Activated CD8-positive, alpha-beta T cell treated with anti-CD3 and anti-CD28 coated beads for 36 hours (primary cell): ENCODE measurements at regions not wholly inside any gene's neighbourhood (a gene's known extent, or its start where the extent isn't known, plus 50 kb on each side); places are given as distances from the start of the nearest gene placed in this dataset.

ENCODE experiments used
- ATAC-seq: fragments of 200-7000 bp; cut with Tn5 transposase; one replicate; pipeline ENCODE4 v1.10.0; 2021; ENCODE audit warnings: mild to moderate bottlenecking, moderate library complexity
- CTCF ChIA-PET: fragments of 350-600 bp; sonication (Branson Sonifier 250); formaldehyde crosslinking; loops from one replicate; lab custom pipeline; 2021; ENCODE audit warnings: antibody characterized with exemption; lab: Charles Lee
- POLR2A ChIA-PET: fragments of 350-600 bp; sonication (Branson Sonifier 250); formaldehyde crosslinking; loops from one replicate; lab custom pipeline; 2021; ENCODE audit warnings: antibody characterized with exemption; lab: Charles Lee
- DNase-seq: peaks from one replicate; pipeline ENCODE4 v3.0.0-alpha.2; 2020
- H3K27ac Mint-ChIP-seq: one replicate; pipeline ENCODE4 v1.8.0; 2021; ENCODE audit warnings: mild to moderate bottlenecking, mixed read lengths
- H3K27me3 Mint-ChIP-seq: one replicate; pipeline ENCODE4 v1.8.0; 2021; ENCODE audit warnings: mixed read lengths
- H3K36me3 Mint-ChIP-seq: one replicate; pipeline ENCODE4 v1.8.0; 2021; ENCODE audit warnings: low read depth, mixed read lengths
- H3K4me1 Mint-ChIP-seq: one replicate; pipeline ENCODE4 v1.8.0; 2021; ENCODE audit warnings: low read depth, mixed read lengths
- H3K4me3 Mint-ChIP-seq: one replicate; pipeline ENCODE4 v1.8.0; 2021; ENCODE audit warnings: mild to moderate bottlenecking, moderate library complexity, mixed read lengths
- H3K9me3 Mint-ChIP-seq: one replicate; pipeline ENCODE4 v1.8.0; 2021; ENCODE audit warnings: mixed read lengths
- CTCF ChIP-seq: fragments of 200-600 bp; IDR thresholded peaks from one replicate; pipeline ENCODE4 v1.8.0; 2022; ENCODE audit warnings: antibody characterized with exemption, mild to moderate bottlenecking
- intact Hi-C: fragments of 100-400 bp; cut with micrococcal nuclease; formaldehyde crosslinking; loops from one replicate; pipeline ENCODE4 v1.10.0; 2022

- no peak for DNase-seq
- ATAC-seq, result no peak
- no peak overlapping the region for H3K4me3 Mint-ChIP-seq
- H3K27ac Mint-ChIP-seq, result no peak overlapping the region
- POLR2A ChIA-PET, result no interaction called here
- H3K4me1 Mint-ChIP-seq, result peaks cover 41% of the 10 kb centered on the region
- intact Hi-C loops, result no loop called here
- no peaks in the 10 kb centered on the region for H3K27me3 Mint-ChIP-seq
- TF ChIP-seq CTCF, result no peak
- CTCF ChIA-PET, result interaction anchor here (1.0 kb wide), 1 partner anchor 81 kb away, joined by 3 read pairs; no protein-coding TSS in a partner anchor
- no peaks in the 10 kb centered on the region for H3K9me3 Mint-ChIP-seq
- H3K36me3 Mint-ChIP-seq, result no peaks in the 10 kb centered on the region
These were observed 67.5 kb upstream of the ATP12A start for GRCh38 chr13:24612726-24613125.

- CTCF ChIA-PET, result interaction anchor here (0.8 kb wide), 1 partner anchor 81 kb away, joined by 3 read pairs; no protein-coding TSS in a partner anchor
- Mint-ChIP-seq H3K4me3 (no peak overlapping the region), H3K27ac (no peak overlapping the region), H3K9me3 (peaks cover 3% of the 10 kb centered on the region), H3K27me3 (no peaks in the 10 kb centered on the region), H3K36me3 (peaks cover 4% of the 10 kb centered on the region), H3K4me1 (peaks cover 45% of the 10 kb centered on the region)
- ATAC-seq (no peak), DNase-seq (no peak)
- intact Hi-C loops, result no loop called here
- TF ChIP-seq CTCF, result no peak
- POLR2A ChIA-PET, result no interaction called here
These were observed 67.1 kb upstream of the ATP12A start for GRCh38 chr13:24613128-24613527.

GRCh38 chr13:24613755-24614154 is 66.5 kb upstream of the ATP12A start:
- H3K4me3 Mint-ChIP-seq, result no peak overlapping the region
- no peak for TF ChIP-seq CTCF
- no peaks in the 10 kb centered on the region for H3K27me3 Mint-ChIP-seq
- ChIA-PET POLR2A (no interaction called here), CTCF (interaction anchor here (0.8 to 1.2 kb wide), 2 partner anchors 11 to 81 kb away, joined by 3 read pairs; no protein-coding TSS in a partner anchor)
- H3K27ac Mint-ChIP-seq, result no peak overlapping the region
- intact Hi-C loops, result no loop called here
- H3K36me3 Mint-ChIP-seq, result peaks cover 5% of the 10 kb centered on the region
- DNase-seq (peak; percentile 18), ATAC-seq (no peak)
- H3K9me3 Mint-ChIP-seq, result peaks cover 3% of the 10 kb centered on the region
- peaks cover 51% of the 10 kb centered on the region for H3K4me1 Mint-ChIP-seq

- Mint-ChIP-seq H3K36me3 (peaks cover 5% of the 10 kb centered on the region), H3K27ac (peak overlapping the region; percentile 55), H3K4me3 (no peak overlapping the region), H3K27me3 (no peaks in the 10 kb centered on the region), H3K9me3 (peaks cover 3% of the 10 kb centered on the region), H3K4me1 (peaks cover 59% of the 10 kb centered on the region)
- DNase-seq (peak; percentile 18), ATAC-seq (no peak)
- TF ChIP-seq CTCF, result no peak
- ChIA-PET CTCF (interaction anchor here (1.2 kb wide), 1 partner anchor 11 kb away, joined by 3 read pairs; no protein-coding TSS in a partner anchor), POLR2A (interaction anchor here (0.6 to 2.2 kb wide), 2 partner anchors 8 to 88 kb away, joined by 3 to 8 read pairs; no protein-coding TSS in a partner anchor)
- intact Hi-C loops, result no loop called here
These were observed 65.7 kb upstream of the ATP12A start for GRCh38 chr13:24614306-24615080.

DNA sequence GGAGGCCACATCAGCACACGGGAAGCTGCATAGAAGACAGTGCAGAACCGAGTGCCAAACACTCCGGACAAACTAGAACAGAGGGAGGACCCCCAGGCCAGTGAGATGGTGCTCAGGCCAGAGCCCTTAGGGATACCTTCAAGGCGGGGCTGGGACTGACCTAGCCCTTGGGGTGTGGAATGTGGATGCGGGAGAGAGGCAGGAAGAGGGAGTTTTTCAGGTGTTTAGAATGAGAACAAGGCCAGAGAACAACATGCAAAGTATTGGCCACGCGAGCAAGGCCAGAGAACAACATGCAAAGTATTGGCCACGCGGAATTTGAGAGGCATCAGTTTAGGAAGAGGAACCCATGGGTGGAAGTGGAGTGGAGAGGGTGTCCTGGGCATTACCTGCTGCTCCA is 65.1 kb upstream of the ATP12A start:
- ChIA-PET POLR2A (interaction anchor here (2.2 kb wide), 1 partner anchor 9 kb away, joined by 8 read pairs; no protein-coding TSS in a partner anchor), CTCF (interaction anchor here (1.2 kb wide), 1 partner anchor 10 kb away, joined by 3 read pairs; no protein-coding TSS in a partner anchor)
- H3K27ac Mint-ChIP-seq, result peak overlapping the region; percentile 55

More for the DNA sequence above, 65.1 kb upstream of the ATP12A start:
- ATAC-seq, result no peak
- DNase-seq, result no peak
- Mint-ChIP-seq H3K36me3 (peaks cover 5% of the 10 kb centered on the region), H3K9me3 (peaks cover 3% of the 10 kb centered on the region), H3K4me1 (peaks cover 60% of the 10 kb centered on the region), H3K4me3 (no peak overlapping the region), H3K27me3 (no peaks in the 10 kb centered on the region)
- no peak for TF ChIP-seq CTCF
- intact Hi-C loops, result no loop called here
